Right lung (tissue), 2 donors: ENCODE measurements at regions not wholly inside any gene's neighbourhood (a gene's known extent, or its start where the extent isn't known, plus 50 kb on each side); places are given as distances from the start of the nearest gene placed in this dataset.

Experiments used
- DNase-seq, 2 donors: peaks; one replicate each; pipeline ENCODE4 v3.0.0-alpha.2; 2013

- no peak for DNase-seq
Measured at GRCh38 chr14:84001023-84001422, 1528.9 kb upstream of the FLRT2 start.

DNA sequence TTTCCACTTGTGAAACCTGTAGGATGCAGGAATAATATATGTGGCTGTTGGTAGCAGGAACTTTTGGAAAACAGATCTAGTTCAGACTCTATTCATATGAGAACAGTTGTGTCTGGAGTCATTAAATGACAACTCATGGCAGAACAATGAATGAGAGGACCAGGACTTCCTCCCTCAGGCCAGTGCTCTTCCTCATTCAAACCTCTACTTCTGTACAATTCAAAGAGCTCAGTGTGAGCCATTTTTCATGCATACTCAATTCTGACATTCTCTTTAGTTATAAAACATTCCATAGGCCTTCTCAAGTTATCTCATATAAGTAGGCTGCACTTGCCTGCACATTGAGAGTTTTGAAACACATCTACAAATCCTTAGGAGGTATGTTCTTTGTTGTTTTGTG lies 1526.6 kb upstream of the FLRT2 start:
- DNase-seq: no peak

DNA sequence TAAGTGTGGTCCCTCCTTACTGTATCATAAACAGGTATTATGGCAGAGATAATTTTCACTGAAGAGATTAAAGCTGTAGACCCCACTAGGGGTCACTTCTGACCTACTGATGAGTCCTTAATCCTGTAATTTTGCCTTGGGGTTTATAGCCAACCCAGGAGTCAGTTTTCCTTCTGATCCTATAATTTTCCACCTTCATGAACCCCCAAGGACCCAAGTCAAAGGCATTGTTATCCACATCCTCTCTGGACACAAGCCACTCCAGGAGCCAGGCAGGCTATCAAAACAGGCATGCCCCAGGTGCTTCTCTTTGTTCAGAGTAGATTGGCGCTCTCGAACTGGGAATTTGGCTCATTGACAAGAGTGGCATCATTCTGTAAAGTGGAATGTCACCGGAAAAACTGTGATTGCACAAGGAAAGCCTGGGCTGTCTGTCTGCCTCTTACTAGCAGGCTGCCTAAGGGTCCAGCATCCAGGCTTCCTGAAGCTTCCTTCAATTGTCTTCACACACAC lies 1523.2 kb upstream of the FLRT2 start:
- peak in 1 of 2 donors; percentile 19 for DNase-seq

GRCh38 chr14:84013424-84013823 lies 1516.5 kb upstream of the FLRT2 start:
- no peak for DNase-seq

DNA sequence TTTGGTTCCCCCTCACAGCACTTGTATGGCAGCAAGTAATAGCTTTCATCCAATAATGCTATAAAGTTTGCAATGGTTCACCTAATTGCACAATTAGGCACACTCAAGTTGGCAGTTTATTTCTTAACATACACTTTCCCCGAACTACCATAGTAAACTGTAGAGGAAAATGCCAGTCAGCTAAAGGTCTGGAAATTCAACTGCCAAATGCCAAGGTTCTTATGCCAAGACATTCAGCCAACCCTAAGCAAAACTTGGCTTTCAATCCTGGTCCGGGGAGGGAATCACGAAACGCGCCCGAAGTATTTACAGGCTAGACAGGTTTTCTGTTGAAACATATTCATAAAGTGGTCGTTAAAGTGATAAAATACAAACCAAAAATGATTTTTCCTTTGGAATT lies 1512.4 kb upstream of the FLRT2 start:
- no peak for DNase-seq

DNA sequence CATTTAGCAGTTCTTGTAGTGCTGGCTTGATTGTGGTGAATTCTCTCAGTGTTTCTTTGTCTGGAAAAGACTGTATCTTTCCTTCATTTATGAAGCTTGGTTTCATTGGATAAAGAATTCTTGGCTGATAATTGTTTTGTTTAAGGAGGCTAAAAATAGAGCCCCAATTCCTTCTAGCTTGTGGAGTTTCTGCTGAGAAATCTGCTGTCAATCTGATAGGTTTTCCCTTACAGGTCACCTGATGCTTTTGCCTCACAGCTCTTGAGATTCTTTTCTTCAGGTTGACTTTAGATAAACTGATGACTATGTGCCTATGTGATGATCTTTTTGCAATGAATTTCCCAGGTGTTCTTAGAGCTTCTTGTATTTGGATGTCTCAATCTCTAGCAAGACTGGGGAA lies 1508.5 kb upstream of the FLRT2 start:
- no peak for DNase-seq

DNA sequence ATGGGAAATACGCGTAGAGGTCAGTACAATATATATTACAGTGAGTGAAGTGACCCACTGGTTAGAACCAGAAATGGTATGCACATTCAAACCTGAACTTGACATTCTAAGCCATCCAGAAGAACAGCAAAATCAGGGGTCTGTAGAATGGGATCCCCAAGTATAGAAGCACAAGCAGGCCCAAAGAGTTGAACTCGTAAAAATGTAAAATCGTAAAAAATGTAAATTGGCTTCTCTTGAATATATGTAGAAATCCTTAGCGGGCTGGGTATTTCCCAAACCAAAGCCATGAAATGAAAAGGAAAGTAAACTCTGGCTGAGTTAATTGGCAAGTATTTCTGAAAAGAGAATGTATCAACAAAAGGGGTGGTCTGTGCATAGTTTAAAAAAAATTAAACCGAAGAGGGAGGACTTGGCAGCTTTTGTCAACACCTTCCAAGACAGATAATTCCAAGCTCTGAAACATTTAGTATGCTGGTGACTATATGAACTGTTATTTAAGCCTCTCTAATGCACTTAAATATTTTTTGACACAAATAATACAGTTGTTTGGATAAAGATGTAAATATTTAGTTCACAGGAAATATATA lies 1505.6 kb upstream of the FLRT2 start:
- DNase-seq: peak; percentile 61 to 68

- DNase-seq: peak in 1 of 2 donors; percentile 27
Measured at GRCh38 chr14:84025106-84026012, 1504.6 kb upstream of the FLRT2 start.

DNA sequence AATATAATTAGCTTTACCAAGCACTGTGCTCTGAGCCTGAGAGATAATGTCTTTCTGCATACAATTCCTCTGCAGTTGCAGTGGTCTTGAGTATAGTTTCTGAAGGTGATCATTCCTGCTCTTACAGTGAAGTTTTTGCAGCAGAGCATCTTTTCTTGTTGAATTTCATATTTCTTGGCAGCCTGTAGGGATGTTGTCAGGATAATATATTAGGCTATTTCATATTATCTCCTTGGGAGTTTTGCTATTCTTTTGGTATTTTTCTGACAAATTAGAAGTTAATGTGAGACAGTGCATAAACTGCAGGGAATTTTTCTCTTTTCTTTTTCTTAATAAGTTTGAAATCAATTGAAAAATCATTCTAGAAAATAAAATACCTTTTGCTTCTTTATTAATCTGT lies 1502.6 kb upstream of the FLRT2 start:
- no peak for DNase-seq

DNA sequence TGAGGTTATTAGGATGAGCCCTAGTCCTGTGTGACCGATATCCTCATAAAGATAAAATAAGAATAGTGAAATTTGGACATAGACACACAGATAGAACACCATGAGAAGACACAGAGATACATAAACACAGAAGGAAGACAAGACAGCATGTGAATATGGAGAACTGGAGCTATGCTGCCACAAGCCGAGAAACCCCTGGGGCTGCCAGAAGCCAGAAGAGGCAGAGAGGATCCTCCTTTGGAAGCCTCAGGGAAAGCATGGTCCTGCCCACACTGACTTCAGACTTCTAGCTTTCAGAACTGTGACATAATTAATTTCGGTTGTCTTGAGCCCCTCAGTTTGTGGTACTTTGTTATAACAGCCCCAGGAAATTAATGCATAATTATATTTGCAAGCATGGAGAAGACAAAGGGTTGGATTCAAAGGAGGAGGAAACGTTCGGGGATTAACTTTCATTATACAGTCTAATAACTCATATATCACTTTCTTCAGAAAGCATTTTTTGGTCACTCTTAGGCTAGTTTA lies 1501.8 kb upstream of the FLRT2 start:
- no peak for DNase-seq

- DNase-seq: no peak
Measured at GRCh38 chr14:84029246-84029645, 1500.7 kb upstream of the FLRT2 start.

DNA sequence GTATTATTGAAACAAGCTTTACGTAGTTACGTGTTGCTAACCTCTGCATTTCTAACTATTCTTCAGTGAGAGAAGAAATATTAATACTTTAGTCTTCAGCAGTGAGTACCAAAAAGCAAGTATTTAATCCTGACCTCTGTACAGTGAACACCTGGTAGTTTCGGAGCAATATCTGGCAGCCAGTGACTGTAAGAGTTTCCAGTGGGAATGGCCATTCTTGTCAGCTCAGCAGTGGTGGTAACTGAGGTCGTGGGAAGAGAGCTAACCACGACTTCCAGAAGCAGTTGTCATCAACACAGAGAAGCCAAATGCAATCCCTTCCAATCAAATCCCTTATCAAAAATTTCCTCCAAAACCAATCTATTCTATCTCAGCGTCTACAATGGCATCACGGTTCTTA lies 1500.2 kb upstream of the FLRT2 start:
- DNase-seq: no peak

DNA sequence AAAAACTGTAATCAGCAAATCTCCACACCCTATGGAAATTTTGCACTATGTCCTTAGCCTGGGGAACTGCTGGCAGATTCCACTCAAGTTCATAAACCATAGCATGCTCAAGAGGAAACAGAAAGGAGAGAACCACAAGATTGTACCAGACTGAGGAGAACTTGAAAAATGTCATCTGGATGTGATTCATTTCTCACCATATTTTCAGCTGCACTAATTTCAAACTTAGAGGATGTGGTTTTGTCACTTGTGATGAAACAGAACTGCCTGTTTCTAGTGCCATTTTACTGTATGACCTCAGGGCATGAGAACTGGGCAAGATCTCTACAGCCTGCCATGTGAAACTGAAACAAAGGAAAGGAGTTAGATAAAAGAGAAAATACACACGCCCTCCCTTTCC lies 1493.1 kb upstream of the FLRT2 start:
- no peak for DNase-seq

- no peak for DNase-seq
Measured at GRCh38 chr14:84037593-84037992, 1492.4 kb upstream of the FLRT2 start.

- no peak for DNase-seq
Measured at GRCh38 chr14:84040101-84040500, 1489.8 kb upstream of the FLRT2 start.

GRCh38 chr14:84041421-84041820 lies 1488.5 kb upstream of the FLRT2 start:
- no peak for DNase-seq

DNA sequence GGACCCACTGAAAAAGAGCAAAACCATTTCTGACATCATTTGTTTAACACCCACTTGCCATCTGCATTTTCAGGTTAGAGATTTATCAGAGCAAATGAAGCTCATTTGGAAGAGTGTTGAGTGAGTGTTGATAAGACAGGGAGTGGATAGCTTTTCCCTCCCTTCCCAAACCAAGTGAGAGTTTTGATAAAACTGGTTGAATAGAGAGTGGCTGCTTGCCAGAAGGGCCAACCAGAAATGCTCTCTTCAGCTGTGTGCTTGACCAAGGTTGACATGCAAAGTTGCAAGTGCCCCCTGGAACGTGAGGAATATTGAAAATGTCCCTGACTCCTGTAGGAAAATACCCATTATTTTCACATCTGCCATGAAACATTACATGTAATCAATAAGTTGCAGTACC lies 1487.0 kb upstream of the FLRT2 start:
- no peak for DNase-seq

DNA sequence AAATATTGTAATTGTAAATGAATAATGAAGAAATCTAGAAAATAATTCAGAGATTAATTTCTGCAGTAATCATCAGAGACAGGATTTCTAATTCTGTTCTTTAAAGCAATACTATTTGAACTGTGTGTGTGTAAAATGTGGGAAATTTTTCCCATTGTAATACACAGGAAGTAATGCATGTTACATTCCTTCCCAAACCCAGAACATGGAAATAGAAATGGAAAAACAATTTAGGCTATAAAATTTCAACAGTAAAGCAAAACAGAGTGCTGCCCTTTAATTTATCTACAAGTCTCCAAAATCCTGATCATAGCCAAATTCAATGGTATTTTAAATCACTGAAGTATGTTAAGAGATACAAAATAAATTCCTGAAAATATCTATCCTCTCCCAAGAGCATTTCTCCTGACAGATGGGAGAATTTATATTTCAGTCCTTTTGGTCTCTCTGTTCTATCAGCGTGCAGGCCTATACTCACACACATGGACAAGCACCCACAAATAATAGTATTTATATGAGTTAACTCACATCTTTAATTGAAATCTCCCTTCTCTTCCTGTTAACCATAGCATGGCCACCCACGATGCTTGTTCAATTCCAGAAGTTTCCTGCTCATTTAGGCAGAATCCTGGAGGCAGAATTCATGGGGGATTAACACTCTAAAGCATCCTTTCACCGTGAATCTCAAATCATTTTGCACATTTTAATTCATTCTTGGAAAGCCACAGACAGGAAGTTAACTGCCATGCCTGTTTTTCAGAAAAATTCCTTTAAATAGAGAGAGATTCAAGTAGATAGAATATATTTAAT lies 1465.4 kb upstream of the FLRT2 start:
- no peak for DNase-seq

GRCh38 chr14:84065811-84066210 lies 1464.1 kb upstream of the FLRT2 start:
- no peak for DNase-seq

DNA sequence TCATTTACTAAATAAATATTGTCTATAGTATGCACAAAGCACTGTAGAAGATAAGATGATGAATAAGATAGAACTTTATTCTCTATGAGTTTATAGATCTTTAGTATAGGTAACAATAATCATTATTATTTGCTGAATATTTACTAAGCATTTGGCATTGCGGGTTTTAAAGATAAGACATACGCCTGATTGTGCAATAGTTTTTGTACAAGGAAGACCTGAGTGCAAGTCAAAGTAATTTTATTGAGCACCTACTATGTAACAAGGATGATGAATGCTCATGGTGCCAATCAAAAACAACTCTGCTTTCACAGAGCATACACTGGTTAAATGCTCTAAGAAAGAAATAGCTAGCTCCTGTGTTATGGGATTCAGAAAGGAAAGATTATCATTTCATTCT lies 1461.7 kb upstream of the FLRT2 start:
- DNase-seq: no peak

DNA sequence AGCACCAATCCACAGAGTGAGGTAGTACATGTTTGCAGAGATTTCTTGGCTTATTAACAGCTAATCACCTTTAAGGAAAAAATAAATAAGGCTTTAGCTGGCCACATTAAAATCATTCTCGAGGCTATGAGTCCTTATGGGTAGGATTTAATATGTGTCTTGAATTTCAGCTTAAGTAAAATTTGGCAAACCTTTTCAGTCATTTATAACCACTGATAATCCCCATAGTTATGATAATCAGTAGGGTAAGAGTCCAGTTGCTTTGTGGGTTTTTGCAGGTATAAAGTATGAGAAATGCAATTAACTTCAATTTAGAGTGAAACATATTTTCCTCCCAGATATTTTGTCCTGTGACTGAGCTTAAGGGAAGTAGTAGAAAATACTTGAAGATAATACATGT lies 1458.9 kb upstream of the FLRT2 start:
- no peak for DNase-seq

GRCh38 chr14:84074626-84075025 lies 1455.3 kb upstream of the FLRT2 start:
- no peak for DNase-seq
